H1 (cell line): ENCODE measurements at regions not wholly inside any gene's neighbourhood (a gene's known extent, or its start where the extent isn't known, plus 50 kb on each side); places are given as distances from the start of the nearest gene placed in this dataset.

Source experiments
- CTCF ChIA-PET: fragments of 300-600 bp; sonication (Branson Sonifier 250); formaldehyde crosslinking; loops from one replicate; lab custom pipeline; 2021; ENCODE audit not compliant: partially characterized antibody; lab: Charles Lee
- POLR2A ChIA-PET: fragments of 300-600 bp; sonication (Branson Sonifier 250); formaldehyde crosslinking; loops from one replicate; lab custom pipeline; 2021; ENCODE audit warnings: inconsistent platforms; ENCODE audit not compliant: partially characterized antibody; lab: Charles Lee
- DNase-seq, 2 experiments: peaks; one replicate each; pipeline versions ENCODE4 v3.0.0 to v3.0.0-alpha.2; 2010 to 2022; ENCODE audit warnings: low spot score in 2 of 2, low read depth in 1 of 2, mixed read lengths in 1 of 2
- FAIRE-seq: peaks from 2 replicates; lab custom pipeline; 2011; peaks lifted over from hg19 to GRCh38; lab: Jason Lieb, UNC
- H2AFZ ChIP-seq: 2 replicates; pipeline ENCODE4 v1.8.1; 2012; ENCODE audit warnings: low read length, inconsistent platforms
- H2AK5ac ChIP-seq: 2 replicates; pipeline ENCODE4 v1.6.1; 2013; ENCODE audit warnings: low read depth, low read length
- H2BK120ac ChIP-seq: replicated peaks from 2 replicates; pipeline ENCODE3; 2013; ENCODE audit warnings: low read depth, low read length, inconsistent platforms
- H2BK12ac ChIP-seq: 2 replicates; pipeline ENCODE4 v1.6.1; 2013; ENCODE audit warnings: low read depth, low read length
- H2BK15ac ChIP-seq: 2 replicates; pipeline ENCODE4 v1.6.1; 2013; ENCODE audit warnings: low read length
- H2BK20ac ChIP-seq: 2 replicates; pipeline ENCODE4 v1.6.1; 2013; ENCODE audit warnings: low read length
- H2BK5ac ChIP-seq: 2 replicates; pipeline ENCODE4 v1.6.1; 2013; ENCODE audit warnings: low read depth, low read length
- H3K14ac ChIP-seq: 2 replicates; pipeline ENCODE4 v1.6.1; 2013; ENCODE audit warnings: inconsistent platforms; ENCODE audit not compliant: insufficient read length
- H3K18ac ChIP-seq: 2 replicates; pipeline ENCODE4 v1.6.1; 2013; ENCODE audit warnings: low read length; ENCODE audit errors: extremely low read depth
- H3K23ac ChIP-seq: 2 replicates; pipeline ENCODE4 v1.6.1; 2013; ENCODE audit warnings: inconsistent platforms; ENCODE audit not compliant: insufficient read length
- H3K23me2 ChIP-seq: 2 replicates; pipeline ENCODE4 v1.6.1; 2013; ENCODE audit warnings: low read depth, low read length
- H3K27ac ChIP-seq: 2 replicates; pipeline ENCODE4 v1.6.1; 2011; ENCODE audit warnings: low read depth, low read length, inconsistent platforms
- H3K27me3 ChIP-seq, 4 experiments: replicated peaks in 1 of 4; 1 replicate in 1 of 4; 2 replicates in 3 of 4; pipeline versions ENCODE4 v1.6.1 to v1.8.1; 2011 to 2013; ENCODE audit warnings: low read length in 3 of 4, mild to moderate bottlenecking in 3 of 4, inconsistent platforms in 2 of 4, mixed read lengths in 2 of 4, moderate library complexity in 1 of 4; ENCODE audit not compliant: control insufficient read depth in 3 of 4, insufficient read depth in 3 of 4; ENCODE audit errors: extremely low read depth in 1 of 4
- H3K36me3 ChIP-seq, 4 experiments: 2 replicates each; pipeline versions ENCODE4 v1.6.1 to v1.8.1; 2011 to 2013; ENCODE audit warnings: mild to moderate bottlenecking in 4 of 4, low read length in 3 of 4, moderate library complexity in 2 of 4, control low read depth in 1 of 4, inconsistent platforms in 1 of 4; ENCODE audit not compliant: insufficient read depth in 4 of 4, control insufficient read depth in 2 of 4
- H3K4ac ChIP-seq: replicated peaks from 2 replicates; pipeline ENCODE3; 2013; ENCODE audit warnings: low read length, low read depth, mixed read lengths, inconsistent platforms; ENCODE audit not compliant: insufficient read length
- H3K4me1 ChIP-seq, 4 experiments: replicated peaks in 1 of 4; 1 replicate in 1 of 4; 2 replicates in 3 of 4; pipeline versions ENCODE4 v1.6.1 to v1.8.1; 2011 to 2013; ENCODE audit warnings: low read length in 3 of 4, inconsistent platforms in 2 of 4, mixed read lengths in 1 of 4; ENCODE audit not compliant: insufficient read depth in 4 of 4, control insufficient read depth in 3 of 4
- H3K4me2 ChIP-seq, 2 experiments: 2 replicates each; pipeline versions ENCODE4 v1.6.1 to v1.8.1; 2011 to 2013; ENCODE audit warnings: low read depth in 2 of 2, low read length in 2 of 2, control low read depth in 1 of 2, inconsistent platforms in 1 of 2, mild to moderate bottlenecking in 1 of 2; ENCODE audit not compliant: insufficient read depth in 1 of 2
- H3K4me3 ChIP-seq, 4 experiments: fragments of 200-600, 300-600 bp in 1 of 4; sonication (generic), shearing (Covaris generic), sonication (Bioruptor Twin) in 1 of 4; 2 replicates each; pipeline versions ENCODE4 v1.5.1 to v1.8.1; 2011 to 2016; ENCODE audit warnings: low read length in 4 of 4, low read depth in 3 of 4, control low read depth in 2 of 4, inconsistent platforms in 2 of 4, mild to moderate bottlenecking in 2 of 4, mixed read lengths in 1 of 4, moderate library complexity in 1 of 4; ENCODE audit not compliant: insufficient read depth in 2 of 4; ENCODE audit errors: extremely low read depth in 1 of 4
- H3K56ac ChIP-seq: replicated peaks from 2 replicates; pipeline ENCODE3; 2013; ENCODE audit warnings: low read depth, mild to moderate bottlenecking, mixed read lengths, low read length, inconsistent platforms; ENCODE audit not compliant: insufficient read length
- H3K79me1 ChIP-seq: 2 replicates; pipeline ENCODE4 v1.6.1; 2013; ENCODE audit warnings: low read depth, low read length, control low read depth
- H3K79me2 ChIP-seq, 2 experiments: 2 replicates each; pipeline versions ENCODE4 v1.6.1 to v1.8.1; 2012 to 2013; ENCODE audit warnings: low read length in 2 of 2, mild to moderate bottlenecking in 2 of 2, inconsistent platforms in 1 of 2; ENCODE audit not compliant: insufficient read depth in 2 of 2, control insufficient read depth in 1 of 2
- H3K9ac ChIP-seq, 4 experiments: replicated peaks in 1 of 4; 1 replicate in 1 of 4; 2 replicates in 3 of 4; pipeline versions ENCODE4 v1.6.1 to v1.8.1; 2011 to 2013; ENCODE audit warnings: low read depth in 3 of 4, low read length in 3 of 4, control low read depth in 2 of 4, mild to moderate bottlenecking in 2 of 4, moderate library complexity in 2 of 4, inconsistent platforms in 1 of 4; ENCODE audit errors: extremely low read depth in 1 of 4
- H3K9me3 ChIP-seq, 2 experiments: 2 replicates each; pipeline versions ENCODE4 v1.6.1 to v1.8.1; 2012 to 2013; ENCODE audit warnings: mild to moderate bottlenecking in 2 of 2, moderate library complexity in 2 of 2, control low read depth in 1 of 2, inconsistent platforms in 1 of 2, low read depth in 1 of 2, low read length in 1 of 2, mixed read lengths in 1 of 2; ENCODE audit not compliant: insufficient read depth in 2 of 2
- H4K20me1 ChIP-seq, 2 experiments: replicated peaks in 1 of 2; 2 replicates each; pipeline versions ENCODE3 to v1.8.1; 2011 to 2013; ENCODE audit warnings: inconsistent platforms in 2 of 2, low read length in 2 of 2, mild to moderate bottlenecking in 1 of 2; ENCODE audit not compliant: insufficient read depth in 2 of 2, control insufficient read depth in 1 of 2
- H4K5ac ChIP-seq: 2 replicates; pipeline ENCODE4 v1.6.1; 2013; ENCODE audit warnings: low read length, low read depth, mixed read lengths, inconsistent platforms; ENCODE audit not compliant: insufficient read length
- H4K8ac ChIP-seq: 2 replicates; pipeline ENCODE4 v1.8.0; 2013; ENCODE audit warnings: mild to moderate bottlenecking, moderate library complexity, low read length, inconsistent platforms; ENCODE audit not compliant: insufficient read depth; ENCODE audit errors: extremely low read depth
- H4K91ac ChIP-seq: replicated peaks from 2 replicates; pipeline ENCODE3; 2013; ENCODE audit warnings: low read length, mixed read lengths, inconsistent platforms; ENCODE audit not compliant: insufficient read length
- ASH2L ChIP-seq: fragments of 200-600, 300-600 bp; sonication (generic); IDR thresholded peaks from one replicate; pipeline ENCODE4 v1.7.1; 2017; ENCODE audit warnings: low read length
- BCL11A ChIP-seq, 2 experiments: IDR thresholded peaks; one replicate each; pipeline ENCODE4 v1.6.1; 2011; ENCODE audit warnings: low read depth in 2 of 2, low read length in 2 of 2, mild to moderate bottlenecking in 2 of 2
- CREB1 ChIP-seq: IDR thresholded peaks from 2 replicates; pipeline ENCODE4 v1.6.1; 2012; ENCODE audit warnings: inconsistent platforms
- EP300 ChIP-seq, 2 experiments: IDR thresholded peaks; 1 replicate in 1 of 2; 2 replicates in 1 of 2; pipeline ENCODE4 v1.6.1; 2011 to 2012; ENCODE audit warnings: low read depth in 2 of 2, low read length in 2 of 2, mild to moderate bottlenecking in 2 of 2, borderline replicate concordance in 1 of 2, inconsistent platforms in 1 of 2, moderate library complexity in 1 of 2
- FOSL1 ChIP-seq: IDR thresholded peaks from 2 replicates; pipeline ENCODE4 v1.6.1; 2011; ENCODE audit warnings: mild to moderate bottlenecking, low read depth, low read length, moderate library complexity; ENCODE audit not compliant: insufficient read depth
- HDAC2 ChIP-seq, 2 experiments: fragments of 300-600 bp in 1 of 2; sonication (generic) in 1 of 2; IDR thresholded peaks; 2 replicates each; pipeline ENCODE4 v1.6.1; 2011 to 2012; ENCODE audit warnings: low read depth in 2 of 2, low read length in 2 of 2, mild to moderate bottlenecking in 2 of 2, moderate library complexity in 2 of 2, borderline replicate concordance in 1 of 2, inconsistent platforms in 1 of 2
- RNF2 ChIP-seq: fragments of 200-900, 300-1000 bp; sonication (generic); IDR thresholded peaks from 2 replicates; pipeline ENCODE4 v1.7.1; 2016; ENCODE audit warnings: borderline replicate concordance, low read depth, mild to moderate bottlenecking, antibody characterized with exemption, low read length; ENCODE audit not compliant: poor library complexity, severe bottlenecking; ENCODE audit errors: missing control alignments
- SAP30 ChIP-seq: fragments of 300-600 bp; sonication (generic); IDR thresholded peaks from 2 replicates; pipeline ENCODE4 v1.7.1; 2012; ENCODE audit warnings: low read length, moderate library complexity, mild to moderate bottlenecking, inconsistent platforms; ENCODE audit not compliant: insufficient read depth, insufficient replicate concordance
- SIN3A ChIP-seq, 2 experiments: IDR thresholded peaks in 1 of 2; conservative IDR thresholded peaks in 1 of 2; 2 replicates each; pipeline ENCODE4 v1.6.1; 2011 to 2012; ENCODE audit warnings: low read length in 2 of 2, improper control_type of control experiment in 1 of 2, low read depth in 1 of 2, mild to moderate bottlenecking in 1 of 2
- SIRT6 ChIP-seq: IDR thresholded peaks from one replicate; pipeline ENCODE4 v1.7.1; 2012; ENCODE audit warnings: low read length, inconsistent platforms
- USF2 ChIP-seq: IDR thresholded peaks from 2 replicates; pipeline ENCODE4 v1.6.1; 2011; ENCODE audit warnings: low read length, improper control_type of control experiment
- WGBS, 2 experiments: shearing (Covaris generic) in 1 of 2; methylation state at CpG; one replicate each; pipeline versions ENCODE4 v1.1.6 to v1.1.7; 2013 to 2015; ENCODE audit warnings: low lambda C conversion rate in 2 of 2, mixed read lengths in 2 of 2, inconsistent platforms in 1 of 2, low coverage in 1 of 2, missing lambda C conversion rate in 1 of 2; ENCODE audit not compliant: insufficient replicate concordance in 2 of 2, insufficient coverage in 1 of 2, insufficient read length in 1 of 2; ENCODE audit errors: extremely low coverage in 1 of 2, missing lambda C conversion rate in 1 of 2; 5-methylcytosine and 5-hydroxymethylcytosine counted together

DNA sequence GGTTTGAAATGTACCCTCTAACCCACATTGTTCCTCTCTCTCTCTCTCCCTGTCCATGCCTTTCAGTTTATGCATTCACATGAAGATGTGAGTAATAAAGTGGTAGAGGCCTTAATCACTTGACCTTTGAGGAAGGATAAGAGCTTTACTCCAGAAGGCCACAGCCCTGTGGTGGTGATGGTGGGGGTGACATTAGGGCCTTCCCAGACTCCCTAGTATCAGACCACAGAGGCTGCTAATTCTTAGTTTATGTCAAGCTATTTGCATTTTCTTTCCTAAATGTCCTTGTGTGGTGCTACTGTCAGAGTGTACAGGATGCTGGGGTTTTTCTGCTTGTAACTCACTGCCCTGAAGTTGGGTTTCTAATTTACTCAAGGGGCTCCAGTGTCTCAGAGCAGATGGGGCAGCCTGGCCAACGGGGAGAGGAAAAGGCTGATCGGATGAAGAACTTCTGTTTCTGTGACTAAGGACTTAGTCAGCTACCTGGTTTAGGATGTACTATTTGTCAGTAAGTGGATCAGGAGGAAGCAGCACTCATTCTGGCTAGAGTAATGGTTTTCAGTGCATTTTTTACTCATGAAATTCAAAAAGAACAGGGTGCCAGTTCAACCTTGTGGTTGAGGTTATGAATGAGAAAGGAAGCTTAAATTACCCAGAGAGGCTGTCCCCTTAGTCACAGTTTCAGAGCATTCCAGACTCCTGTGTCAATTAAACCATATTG, 509.6 kb upstream of the DIPK2B start:
- H3K27me3 ChIP-seq: no peaks in the 10 kb centered on the region
- no peak for TF ChIP-seq RNF2
- no peak for TF ChIP-seq EP300 (IDR thresholded peaks at IDR 0.05; ENCODE audit: borderline replicate concordance in 1 of 2, low read depth in 2 of 2, low read length in 2 of 2)
- no peak for TF ChIP-seq ASH2L
- no peak for TF ChIP-seq HDAC2 (IDR thresholded peaks at IDR 0.05; ENCODE audit: borderline replicate concordance in 1 of 2, low read depth in 2 of 2, low read length in 2 of 2)
- no peak for TF ChIP-seq FOSL1
- no peak for TF ChIP-seq SAP30
- no peak for TF ChIP-seq BCL11A (IDR thresholded peaks at IDR 0.05; ENCODE audit: low read depth in 2 of 2, low read length in 2 of 2)
- no peak for TF ChIP-seq USF2
- no peak for TF ChIP-seq SIRT6
- TF ChIP-seq CREB1: no peak
- TF ChIP-seq SIN3A (conservative IDR thresholded peaks at IDR 0.05 in 1 of 2, IDR thresholded peaks at IDR 0.05 in 1 of 2; ENCODE audit: low read depth in 1 of 2, low read length in 2 of 2): no peak

More for the DNA sequence above, 509.6 kb upstream of the DIPK2B start:
- Histone ChIP-seq H3K23me2 (no peaks in the 10 kb centered on the region), H3K23ac (no peak overlapping the region), H2BK15ac (no peak overlapping the region), H3K79me1 (no peaks in the 10 kb centered on the region), H4K20me1 (no peaks in the 10 kb centered on the region), H4K91ac (no peak overlapping the region), H2BK5ac (no peak overlapping the region), H3K14ac (no peak overlapping the region), H2BK120ac (no peak overlapping the region), H2AK5ac (no peak overlapping the region), H2AFZ (no peak overlapping the region), H4K8ac (no peak overlapping the region), H3K18ac (no peak overlapping the region), H3K4me3 (no peak overlapping the region), H3K4ac (no peak overlapping the region), H2BK20ac (no peak overlapping the region), H3K9me3 (no peaks in the 10 kb centered on the region), H3K79me2 (no peaks in the 10 kb centered on the region), H3K36me3 (no peaks in the 10 kb centered on the region), H3K4me1 (no peaks in the 10 kb centered on the region), H3K56ac (no peak overlapping the region), H3K4me2 (no peak overlapping the region), H3K9ac (no peak overlapping the region), H2BK12ac (no peak overlapping the region), H4K5ac (no peak overlapping the region), H3K27ac (no peak overlapping the region)
- DNase-seq (no peak), FAIRE-seq (no peak)
- ChIA-PET CTCF (no interaction called here), POLR2A (no interaction called here)
- 100% methylated on average over 2 of the region's 2 CpGs; no CpG with 5 or more reads in 1 of the 2 experiments for WGBS, 2 experiments
